ENCODE measurements at regions not wholly inside any gene's neighbourhood (a gene's known extent, or its start where the extent isn't known, plus 50 kb on each side); places are given as distances from the start of the nearest gene placed in this dataset.

GRCh38 chr5:116905885-116906284 lies 331.3 kb upstream of the SEMA6A start:
- Histone ChIP-seq H3K9me3 (replicated peaks) (no peaks in the 10 kb centered on the region), H3K36me3 (no peaks in the 10 kb centered on the region), H3K4me1 (replicated peaks) (no peaks in the 10 kb centered on the region), H3K27ac (no peak overlapping the region), H3K27me3 (replicated peaks) (no peaks in the 10 kb centered on the region), H3K4me3 (no peak overlapping the region)
- no peak for DNase-seq (ENCODE audit: low read depth in 1 of 2, low spot score in 2 of 2)

DNA sequence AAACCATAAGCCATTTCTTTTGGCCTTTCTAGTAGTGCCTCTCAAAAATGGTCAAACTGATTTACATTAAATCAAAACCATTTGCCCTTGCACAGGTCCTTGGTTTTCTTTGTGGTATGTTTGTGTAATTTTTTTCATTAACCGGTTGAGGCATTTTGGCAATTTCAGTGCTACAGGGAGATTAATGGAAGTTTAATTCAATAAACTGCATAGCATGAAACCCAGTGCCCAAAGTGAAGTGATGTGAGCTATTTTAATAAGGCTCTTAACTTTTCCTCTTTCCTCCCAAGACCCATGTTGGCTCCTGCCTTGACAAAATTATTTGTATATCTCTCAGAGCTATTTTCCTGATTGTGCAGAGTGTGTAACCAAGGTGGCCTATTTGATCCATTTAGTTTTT lies 326.2 kb upstream of the SEMA6A start:
- DNase-seq (ENCODE audit: low read depth in 1 of 2, low spot score in 2 of 2), result no peak
- no peak overlapping the region for H3K27ac ChIP-seq
- H3K9me3 ChIP-seq (replicated peaks), result peaks cover 4% of the 10 kb centered on the region; the same call in 1 of the 2 replicates
- H3K27me3 ChIP-seq (replicated peaks), result no peaks in the 10 kb centered on the region
- no peaks in the 10 kb centered on the region for H3K36me3 ChIP-seq
- no peaks in the 10 kb centered on the region for H3K4me1 ChIP-seq (replicated peaks)
- H3K4me3 ChIP-seq, result no peak overlapping the region

DNA sequence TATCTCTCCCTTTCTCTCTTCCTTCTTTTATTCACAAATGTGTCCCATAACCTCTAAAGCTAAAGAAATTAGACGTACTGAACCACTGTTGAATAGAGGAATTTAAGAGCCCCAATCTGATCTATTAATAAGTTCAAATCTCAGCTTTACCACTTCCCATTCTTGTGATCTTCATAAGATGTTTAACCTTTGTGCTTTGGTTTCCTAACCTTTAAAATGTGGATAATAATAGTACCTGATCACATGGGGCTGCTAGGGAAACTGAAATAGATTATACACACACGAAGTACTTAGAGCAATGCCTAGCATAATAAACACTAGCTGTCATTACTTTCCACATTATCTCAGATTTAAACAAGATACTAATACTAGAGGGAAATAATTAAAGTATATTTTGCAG lies 324.3 kb upstream of the SEMA6A start:
- no peaks in the 10 kb centered on the region for H3K27me3 ChIP-seq (replicated peaks)
- H3K9me3 ChIP-seq (replicated peaks), result peaks cover 7% of the 10 kb centered on the region; the same call in 1 of the 2 replicates
- H3K4me3 ChIP-seq, result no peak overlapping the region
- H3K27ac ChIP-seq, result no peak overlapping the region
- no peak for DNase-seq (ENCODE audit: low read depth in 1 of 2, low spot score in 2 of 2)
- no peaks in the 10 kb centered on the region for H3K4me1 ChIP-seq (replicated peaks)
- no peaks in the 10 kb centered on the region for H3K36me3 ChIP-seq

GRCh38 chr5:116897291-116897690 lies 322.7 kb upstream of the SEMA6A start:
- no peaks in the 10 kb centered on the region for H3K36me3 ChIP-seq
- H3K27ac ChIP-seq, result no peak overlapping the region
- DNase-seq (ENCODE audit: low read depth in 1 of 2, low spot score in 2 of 2), result no peak
- no peaks in the 10 kb centered on the region for H3K4me1 ChIP-seq (replicated peaks)
- H3K4me3 ChIP-seq, result no peak overlapping the region
- peaks cover 7% of the 10 kb centered on the region; the same call in 1 of the 2 replicates for H3K9me3 ChIP-seq (replicated peaks)
- H3K27me3 ChIP-seq (replicated peaks), result no peaks in the 10 kb centered on the region

DNA sequence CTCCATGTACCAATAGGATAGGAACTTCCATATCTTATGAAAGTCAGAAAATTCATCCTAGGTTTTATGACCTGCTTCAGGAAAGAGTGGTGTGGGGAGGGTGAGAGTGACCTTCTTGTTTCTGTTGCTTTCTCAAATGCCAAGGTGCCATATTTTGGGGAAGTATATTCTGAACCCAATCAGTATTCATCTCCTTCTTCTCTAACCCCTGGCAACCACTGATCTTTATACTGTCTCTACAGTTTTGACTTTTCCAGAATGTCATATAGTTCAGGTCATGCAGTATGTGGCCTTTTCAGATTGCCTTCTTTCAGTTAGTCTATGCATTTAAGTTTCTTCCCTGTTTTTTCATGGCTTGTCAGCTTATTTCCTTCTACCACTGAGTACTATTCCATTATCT lies 321.4 kb upstream of the SEMA6A start:
- no peak overlapping the region for H3K27ac ChIP-seq
- H3K4me3 ChIP-seq, result no peak overlapping the region
- peaks cover 7% of the 10 kb centered on the region; the same call in 1 of the 2 replicates for H3K9me3 ChIP-seq (replicated peaks)
- no peaks in the 10 kb centered on the region for H3K36me3 ChIP-seq
- no peaks in the 10 kb centered on the region for H3K27me3 ChIP-seq (replicated peaks)
- DNase-seq (ENCODE audit: low read depth in 1 of 2, low spot score in 2 of 2), result no peak
- no peaks in the 10 kb centered on the region for H3K4me1 ChIP-seq (replicated peaks)

- no peak for DNase-seq (ENCODE audit: low read depth in 1 of 2, low spot score in 2 of 2)
- H3K4me1 ChIP-seq (replicated peaks), result no peaks in the 10 kb centered on the region
- peaks cover 11% of the 10 kb centered on the region for H3K9me3 ChIP-seq (replicated peaks)
- no peak overlapping the region for H3K4me3 ChIP-seq
- no peaks in the 10 kb centered on the region for H3K36me3 ChIP-seq
- no peaks in the 10 kb centered on the region for H3K27me3 ChIP-seq (replicated peaks)
- no peak overlapping the region for H3K27ac ChIP-seq
Observed at GRCh38 chr5:116892993-116893392, 318.4 kb upstream of the SEMA6A start.

GRCh38 chr5:116887104-116887503 lies 312.5 kb upstream of the SEMA6A start:
- Histone ChIP-seq H3K9me3 (replicated peaks) (peaks cover 4% of the 10 kb centered on the region), H3K27me3 (replicated peaks) (no peaks in the 10 kb centered on the region), H3K4me3 (no peak overlapping the region), H3K36me3 (no peaks in the 10 kb centered on the region), H3K4me1 (replicated peaks) (no peaks in the 10 kb centered on the region), H3K27ac (no peak overlapping the region)
- DNase-seq (ENCODE audit: low read depth in 1 of 2, low spot score in 2 of 2), result no peak

DNA sequence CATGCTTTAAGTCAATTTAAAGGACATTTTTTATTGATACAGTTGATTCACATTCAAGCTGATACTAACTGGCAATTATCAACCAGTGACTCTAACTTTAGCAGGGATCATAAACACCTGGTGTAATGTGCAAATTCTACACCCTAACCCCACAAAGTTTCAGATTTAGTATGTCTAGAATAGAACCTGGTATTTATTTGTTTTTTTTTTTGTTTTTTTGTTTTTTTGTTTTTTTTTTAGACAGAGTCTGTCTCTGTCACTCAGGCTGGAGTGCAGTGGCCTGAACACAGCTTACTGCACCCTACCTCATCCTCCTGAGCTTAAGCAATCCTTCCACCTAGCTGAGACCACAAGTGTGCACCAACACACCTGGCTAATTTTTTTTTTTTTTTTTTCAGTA lies 311.2 kb upstream of the SEMA6A start:
- Histone ChIP-seq H3K9me3 (replicated peaks) (peaks cover 4% of the 10 kb centered on the region), H3K4me1 (replicated peaks) (no peaks in the 10 kb centered on the region), H3K4me3 (no peak overlapping the region), H3K27ac (no peak overlapping the region), H3K27me3 (replicated peaks) (no peaks in the 10 kb centered on the region), H3K36me3 (no peaks in the 10 kb centered on the region)
- DNase-seq (ENCODE audit: low read depth in 1 of 2, low spot score in 2 of 2), result no peak

DNA sequence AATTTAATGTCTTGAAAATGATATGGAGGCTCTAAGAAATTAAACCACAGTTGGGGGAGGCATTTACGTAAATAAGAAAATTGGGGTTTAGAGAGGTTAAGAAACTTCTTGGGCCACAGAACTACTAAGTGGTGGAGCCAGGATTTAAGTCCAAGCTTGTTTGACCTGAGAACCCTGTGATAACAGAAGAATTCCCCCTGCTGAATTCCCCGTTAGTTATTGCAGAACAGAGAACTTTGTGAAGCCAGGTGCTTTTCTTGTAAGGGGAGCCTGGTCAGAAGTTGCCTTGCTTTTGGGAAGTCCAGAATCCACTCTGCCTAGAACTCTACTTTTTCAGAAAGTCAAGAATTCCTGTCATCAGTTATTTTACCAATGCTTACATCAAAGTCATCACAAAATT lies 309.3 kb upstream of the SEMA6A start:
- Histone ChIP-seq H3K4me3 (no peak overlapping the region), H3K27me3 (replicated peaks) (no peaks in the 10 kb centered on the region), H3K4me1 (replicated peaks) (no peaks in the 10 kb centered on the region), H3K9me3 (replicated peaks) (peaks cover 3% of the 10 kb centered on the region; the same call in 1 of the 2 replicates), H3K27ac (no peak overlapping the region), H3K36me3 (no peaks in the 10 kb centered on the region)
- DNase-seq (ENCODE audit: low read depth in 1 of 2, low spot score in 2 of 2), result no peak

GRCh38 chr5:116881921-116882531 lies 307.4 kb upstream of the SEMA6A start:
- H3K9me3 ChIP-seq (replicated peaks), result peaks cover 3% of the 10 kb centered on the region; the same call in 1 of the 2 replicates
- H3K4me3 ChIP-seq, result no peak overlapping the region
- no peaks in the 10 kb centered on the region for H3K27me3 ChIP-seq (replicated peaks)
- DNase-seq (ENCODE audit: low read depth in 1 of 2, low spot score in 2 of 2), result no peak
- no peaks in the 10 kb centered on the region for H3K36me3 ChIP-seq
- no peaks in the 10 kb centered on the region for H3K4me1 ChIP-seq (replicated peaks)
- H3K27ac ChIP-seq, result no peak overlapping the region

GRCh38 chr5:116880601-116881000 lies 306.0 kb upstream of the SEMA6A start:
- H3K27me3 ChIP-seq (replicated peaks), result no peaks in the 10 kb centered on the region

DNA sequence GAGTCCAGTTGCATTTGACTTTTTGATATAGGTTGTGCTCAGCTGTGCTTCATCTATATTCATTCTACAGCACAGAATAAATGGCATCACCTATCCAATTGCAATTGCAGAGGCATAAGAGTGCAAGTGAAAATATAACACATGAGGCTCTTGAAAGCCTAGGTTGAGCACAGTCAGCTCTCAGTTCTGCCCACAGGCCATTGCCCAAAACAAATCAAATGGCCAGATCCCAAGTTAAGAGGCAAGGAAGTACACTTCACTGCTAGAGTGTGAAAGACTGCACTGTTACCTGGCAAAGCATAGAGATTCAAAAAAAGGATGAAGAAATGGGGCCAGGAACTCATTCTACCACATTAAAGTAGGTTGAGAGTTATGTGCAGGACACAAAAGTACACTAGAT lies 305.5 kb upstream of the SEMA6A start:
- H3K4me1 ChIP-seq (replicated peaks), result no peaks in the 10 kb centered on the region
- no peak overlapping the region for H3K4me3 ChIP-seq
- H3K27me3 ChIP-seq (replicated peaks), result no peaks in the 10 kb centered on the region
- H3K36me3 ChIP-seq, result no peaks in the 10 kb centered on the region
- DNase-seq (ENCODE audit: low read depth in 1 of 2, low spot score in 2 of 2), result no peak
- peaks cover 3% of the 10 kb centered on the region; the same call in 1 of the 2 replicates for H3K9me3 ChIP-seq (replicated peaks)
- H3K27ac ChIP-seq, result no peak overlapping the region

More at GRCh38 chr5:116880601-116881000, 306.0 kb upstream of the SEMA6A start:
- Histone ChIP-seq H3K4me1 (replicated peaks) (no peaks in the 10 kb centered on the region), H3K4me3 (no peak overlapping the region), H3K9me3 (replicated peaks) (peaks cover 3% of the 10 kb centered on the region; the same call in 1 of the 2 replicates), H3K27ac (no peak overlapping the region), H3K36me3 (no peaks in the 10 kb centered on the region)
- no peak for DNase-seq (ENCODE audit: low read depth in 1 of 2, low spot score in 2 of 2)

DNA sequence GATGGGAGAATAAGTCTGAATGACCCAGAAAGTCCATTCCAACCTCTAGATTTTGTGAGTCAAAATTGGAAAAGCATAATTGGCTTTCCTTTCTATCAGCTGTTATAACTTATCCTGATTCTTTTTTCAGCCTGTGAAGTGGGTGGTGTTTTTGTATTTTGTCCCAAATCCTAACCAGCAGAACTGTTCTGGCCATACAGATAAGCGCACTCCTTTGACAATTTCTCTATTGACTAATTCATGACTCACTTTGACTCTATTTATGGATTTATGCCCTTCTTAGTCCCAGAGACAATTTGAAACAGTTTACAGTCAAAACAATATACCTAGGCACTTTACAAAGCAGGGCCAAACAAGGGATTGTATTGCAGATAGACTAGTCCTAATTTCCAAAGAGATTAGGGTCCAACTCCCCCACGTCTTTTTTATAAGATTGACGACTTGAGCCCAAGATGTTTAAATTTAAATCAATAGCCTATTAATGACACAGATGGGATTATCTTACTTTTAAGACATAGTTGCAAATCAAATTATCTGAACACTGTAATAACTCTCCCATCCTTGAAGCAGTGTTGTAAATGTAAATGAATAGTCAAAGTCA lies 301.7 kb upstream of the SEMA6A start:
- H3K36me3 ChIP-seq, result no peaks in the 10 kb centered on the region
- H3K27ac ChIP-seq, result no peak overlapping the region
- no peaks in the 10 kb centered on the region for H3K27me3 ChIP-seq (replicated peaks)
- no peak overlapping the region for H3K4me3 ChIP-seq
- H3K9me3 ChIP-seq (replicated peaks), result peaks cover 3% of the 10 kb centered on the region; the same call in 1 of the 2 replicates
- no peaks in the 10 kb centered on the region for H3K4me1 ChIP-seq (replicated peaks)
- no peak for DNase-seq (ENCODE audit: low read depth in 1 of 2, low spot score in 2 of 2)

DNA sequence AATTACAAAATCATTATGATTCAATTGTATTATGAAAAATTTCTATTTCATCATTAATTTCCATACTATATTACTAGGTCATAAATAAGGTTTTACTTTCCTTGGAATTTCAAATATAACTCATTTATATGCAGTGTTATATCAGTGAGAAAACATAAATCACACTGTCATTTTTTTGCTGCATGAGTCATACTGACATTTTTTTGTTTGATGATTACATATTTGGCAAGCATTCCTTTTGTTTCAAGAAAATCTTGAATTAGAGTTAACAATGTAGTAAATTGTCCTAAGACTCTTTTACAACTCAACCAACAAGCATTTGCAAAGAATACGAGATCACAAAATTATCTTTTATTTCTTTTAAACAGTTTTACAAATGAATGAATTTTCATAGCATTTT lies 298.4 kb upstream of the SEMA6A start:
- no peak overlapping the region for H3K4me3 ChIP-seq
- no peaks in the 10 kb centered on the region for H3K4me1 ChIP-seq (replicated peaks)
- H3K9me3 ChIP-seq (replicated peaks), result no peaks in the 10 kb centered on the region; the same call in 1 of the 2 replicates
- no peak overlapping the region for H3K27ac ChIP-seq
- no peaks in the 10 kb centered on the region for H3K27me3 ChIP-seq (replicated peaks)
- no peaks in the 10 kb centered on the region for H3K36me3 ChIP-seq
- DNase-seq (ENCODE audit: low read depth in 1 of 2, low spot score in 2 of 2), result no peak

Data from SJSA1 (cell line).